ENCODE measurements at regions not wholly inside any gene's neighbourhood (a gene's known extent, or its start where the extent isn't known, plus 50 kb on each side); places are given as distances from the start of the nearest gene placed in this dataset.
A peak's percentile ranks its signal among the peaks of the same experiment; 100 is the strongest.

GRCh38 chr12:124489220-124489619 is 78.2 kb downstream of the NCOR2 start:
- no peak for DNase-seq (ENCODE audit: low spot score)

GRCh38 chr12:124488520-124488919 is 78.9 kb downstream of the NCOR2 start:
- DNase-seq (ENCODE audit: low spot score), result no peak

GRCh38 chr12:124487834-124488165 is 79.6 kb downstream of the NCOR2 start:
- no peak for DNase-seq (ENCODE audit: low spot score)

- no peak for DNase-seq (ENCODE audit: low spot score)
Observed at GRCh38 chr12:124487066-124487833, 80.2 kb downstream of the NCOR2 start.

GRCh38 chr12:124486346-124486963 is 81.0 kb downstream of the NCOR2 start:
- DNase-seq (ENCODE audit: low spot score), result no peak

GRCh38 chr12:124485371-124485770 is 82.0 kb downstream of the NCOR2 start:
- DNase-seq (ENCODE audit: low spot score), result no peak

- DNase-seq (ENCODE audit: low spot score), result no peak
Observed at GRCh38 chr12:124484526-124484953, 82.9 kb downstream of the NCOR2 start.

GRCh38 chr12:124484067-124484466 is 83.3 kb downstream of the NCOR2 start:
- no peak for DNase-seq (ENCODE audit: low spot score)

- no peak for DNase-seq (ENCODE audit: low spot score)
Observed at GRCh38 chr12:124482901-124483799, 84.3 kb downstream of the NCOR2 start.

- DNase-seq (ENCODE audit: low spot score), result no peak
Observed at GRCh38 chr12:124482567-124482893, 84.9 kb downstream of the NCOR2 start.

GRCh38 chr12:124481772-124482566 is 85.4 kb downstream of the NCOR2 start:
- DNase-seq (ENCODE audit: low spot score), result no peak

- no peak for DNase-seq (ENCODE audit: low spot score)
Observed at GRCh38 chr12:124481257-124481750, 86.1 kb downstream of the NCOR2 start.

- peak; percentile 53 for DNase-seq (ENCODE audit: low spot score)
Observed at GRCh38 chr12:124480469-124481256, 86.7 kb downstream of the NCOR2 start.

GRCh38 chr12:124479680-124480468 is 87.5 kb downstream of the NCOR2 start:
- DNase-seq (ENCODE audit: low spot score), result no peak

GRCh38 chr12:124478985-124479645 is 88.3 kb downstream of the NCOR2 start:
- DNase-seq (ENCODE audit: low spot score), result no peak

- DNase-seq (ENCODE audit: low spot score), result no peak
Observed at GRCh38 chr12:124478416-124478815, 89.0 kb downstream of the NCOR2 start.

GRCh38 chr12:124477107-124477915 is 90.1 kb downstream of the NCOR2 start:
- no peak for DNase-seq (ENCODE audit: low spot score)

- DNase-seq (ENCODE audit: low spot score), result no peak
Observed at GRCh38 chr12:124476011-124476400, 91.4 kb downstream of the NCOR2 start.

All from COLO829 (cell line).